GM19328 (cell line): ENCODE measurements at regions not wholly inside any gene's neighbourhood (a gene's known extent, or its start where the extent isn't known, plus 50 kb on each side); places are given as distances from the start of the nearest gene placed in this dataset.

Source experiments
- ATAC-seq: cut with Tn5 transposase; IDR thresholded peaks from one replicate; pipeline ENCODE4 v1.9.1; 2021; ENCODE audit warnings: mild to moderate bottlenecking, moderate library complexity; ENCODE audit not compliant: unreplicated experiment

- ATAC-seq, result no peak
Observed at GRCh38 chr13:22369840-22370239, 699.0 kb downstream of the FGF9 start.

GRCh38 chr13:22372261-22372660, 701.4 kb downstream of the FGF9 start:
- ATAC-seq, result no peak

- ATAC-seq, result no peak
Observed at GRCh38 chr13:22375151-22375550, 704.3 kb downstream of the FGF9 start.

GRCh38 chr13:22387899-22388298, 717.0 kb downstream of the FGF9 start:
- ATAC-seq, result no peak

- ATAC-seq, result no peak
Observed at GRCh38 chr13:22399801-22400420, 729.0 kb downstream of the FGF9 start.

GRCh38 chr13:22402682-22403081, 731.8 kb downstream of the FGF9 start:
- no peak for ATAC-seq

- ATAC-seq, result no peak
Observed at GRCh38 chr13:22403144-22403543, 732.3 kb downstream of the FGF9 start.

- no peak for ATAC-seq
Observed at GRCh38 chr13:22405891-22406290, 735.0 kb downstream of the FGF9 start.

- no peak for ATAC-seq
Observed at GRCh38 chr13:22412452-22412851, 741.6 kb downstream of the FGF9 start.

- no peak for ATAC-seq
Observed at GRCh38 chr13:22422023-22422422, 751.1 kb downstream of the FGF9 start.

GRCh38 chr13:22422712-22423111, 751.8 kb downstream of the FGF9 start:
- no peak for ATAC-seq

GRCh38 chr13:22423261-22423660, 752.4 kb downstream of the FGF9 start:
- ATAC-seq, result no peak

- ATAC-seq, result no peak
Observed at GRCh38 chr13:22425087-22425486, 754.2 kb downstream of the FGF9 start.

GRCh38 chr13:22427066-22427465, 753.7 kb upstream of the SGCG start:
- no peak for ATAC-seq

GRCh38 chr13:22427783-22428182, 753.0 kb upstream of the SGCG start:
- no peak for ATAC-seq

GRCh38 chr13:22428188-22428828, 752.5 kb upstream of the SGCG start:
- ATAC-seq, result no peak

- no peak for ATAC-seq
Observed at GRCh38 chr13:22432690-22433089, 748.1 kb upstream of the SGCG start.

GRCh38 chr13:22447132-22447886, 733.5 kb upstream of the SGCG start:
- no peak for ATAC-seq

- no peak for ATAC-seq
Observed at GRCh38 chr13:22449251-22449650, 731.5 kb upstream of the SGCG start.

GRCh38 chr13:22451327-22451741, 729.4 kb upstream of the SGCG start:
- no peak for ATAC-seq

- no peak for ATAC-seq
Observed at GRCh38 chr13:22454586-22454985, 726.2 kb upstream of the SGCG start.

GRCh38 chr13:22455036-22455435, 725.7 kb upstream of the SGCG start:
- ATAC-seq, result no peak
